OCI-LY7 (cell line): ENCODE measurements at regions not wholly inside any gene's neighbourhood (a gene's known extent, or its start where the extent isn't known, plus 50 kb on each side); places are given as distances from the start of the nearest gene placed in this dataset.

Source experiments
- BruUV-seq: library from RNA; stranded (reverse); fragments of 400-500 nt; replicated peaks from 2 replicates; lab custom pipeline; 2021; lab: Mats Ljungman, UMichigan
- CTCF ChIA-PET: fragments of 300-600 bp; sonication (Branson Sonifier 250); formaldehyde crosslinking; loops from one replicate; lab custom pipeline; 2022; ENCODE audit warnings: antibody characterized with exemption; ENCODE audit not compliant: unreplicated experiment; lab: Charles Lee
- POLR2A ChIA-PET: fragments of 300-600 bp; sonication (Branson Sonifier 250); formaldehyde crosslinking; loops from one replicate; lab custom pipeline; 2022; ENCODE audit warnings: antibody characterized with exemption; lab: Charles Lee
- DNase-seq: peaks from one replicate; pipeline ENCODE4 v3.0.0-alpha.2; 2015; ENCODE audit warnings: low spot score
- H2AFZ ChIP-seq: fragments of 200-600 bp; sonication (generic), shearing (Covaris generic); 2 replicates; pipeline ENCODE4 v1.6.1; 2014; ENCODE audit warnings: mild to moderate bottlenecking, antibody characterized with exemption, low read length, moderate library complexity
- H3K27ac ChIP-seq: fragments of 200-600 bp; sonication (generic); 2 replicates; pipeline ENCODE4 v1.5.1; 2014; ENCODE audit warnings: mixed run types, low read depth, mild to moderate bottlenecking, moderate library complexity, low read length, inconsistent platforms; ENCODE audit not compliant: poor library complexity, severe bottlenecking
- H3K36me3 ChIP-seq: fragments of 200-600 bp; sonication (generic); 2 replicates; pipeline ENCODE4 v1.6.1; 2014; ENCODE audit warnings: mild to moderate bottlenecking, antibody characterized with exemption, low read length, moderate library complexity, mixed read lengths; ENCODE audit not compliant: insufficient read depth
- H3K4me1 ChIP-seq: fragments of 200-600 bp; sonication (generic); 2 replicates; pipeline ENCODE4 v1.5.1; 2014; ENCODE audit warnings: mild to moderate bottlenecking, low read length; ENCODE audit not compliant: insufficient read depth, poor library complexity, severe bottlenecking
- H3K4me2 ChIP-seq: fragments of 200-600 bp; sonication (generic); 2 replicates; pipeline ENCODE4 v1.6.1; 2014; ENCODE audit warnings: mild to moderate bottlenecking, low read length
- H3K4me3 ChIP-seq: fragments of 200-600 bp; sonication (generic); 2 replicates; pipeline ENCODE4 v1.5.1; 2014; ENCODE audit warnings: mild to moderate bottlenecking, low read depth, low read length; ENCODE audit not compliant: poor library complexity, severe bottlenecking
- H3K79me2 ChIP-seq: fragments of 200-600 bp; sonication (generic); 2 replicates; pipeline ENCODE4 v1.6.1; 2016; ENCODE audit warnings: low read depth, mild to moderate bottlenecking, low read length, moderate library complexity, mixed read lengths; ENCODE audit not compliant: insufficient read depth
- H3K9me2 ChIP-seq: fragments of 200-600 bp; sonication (generic); 2 replicates; pipeline ENCODE4 v1.6.1; 2016; ENCODE audit warnings: mild to moderate bottlenecking, low read length, mixed read lengths; ENCODE audit not compliant: insufficient read depth
- H3K9me3 ChIP-seq: fragments of 200-600 bp; sonication (generic); 2 replicates; pipeline ENCODE4 v1.6.1; 2014; ENCODE audit warnings: mild to moderate bottlenecking, mixed run types, low read length, mixed read lengths
- H4K20me1 ChIP-seq: fragments of 200-600 bp; sonication (generic); 2 replicates; pipeline ENCODE4 v1.6.1; 2014; ENCODE audit warnings: mild to moderate bottlenecking, antibody characterized with exemption, low read length, moderate library complexity, mixed read lengths; ENCODE audit not compliant: insufficient read depth
- EZH2phosphoT487 ChIP-seq: fragments of 200-600 bp; sonication (generic); IDR thresholded peaks from 2 replicates; pipeline ENCODE4 v1.6.1; 2018; ENCODE audit warnings: low read depth, borderline replicate concordance, mild to moderate bottlenecking, mixed run types, antibody characterized with exemption, low read length, moderate library complexity, mixed read lengths
- intact Hi-C: fragments of 100-400 bp; cut with micrococcal nuclease; formaldehyde crosslinking; loops from one replicate; pipeline ENCODE4 v1.10.0; 2022; ENCODE audit not compliant: unreplicated experiment
- TF ChIP-seq, protein P1 (sequence below): fragments of 200-600 bp; sonication (generic); conservative IDR thresholded peaks from 2 replicates; pipeline ENCODE4 v1.5.1; 2014; ENCODE audit warnings: mild to moderate bottlenecking, antibody characterized with exemption, low read length, moderate library complexity, mixed read lengths

GRCh38 chr3:177607589-177607988 lies 410.3 kb upstream of the TBL1XR1 start:
- CTCF ChIA-PET = no interaction called here
- no peaks in the 10 kb centered on the region for H3K36me3 ChIP-seq
- no TSS peak for BruUV-seq

DNA sequence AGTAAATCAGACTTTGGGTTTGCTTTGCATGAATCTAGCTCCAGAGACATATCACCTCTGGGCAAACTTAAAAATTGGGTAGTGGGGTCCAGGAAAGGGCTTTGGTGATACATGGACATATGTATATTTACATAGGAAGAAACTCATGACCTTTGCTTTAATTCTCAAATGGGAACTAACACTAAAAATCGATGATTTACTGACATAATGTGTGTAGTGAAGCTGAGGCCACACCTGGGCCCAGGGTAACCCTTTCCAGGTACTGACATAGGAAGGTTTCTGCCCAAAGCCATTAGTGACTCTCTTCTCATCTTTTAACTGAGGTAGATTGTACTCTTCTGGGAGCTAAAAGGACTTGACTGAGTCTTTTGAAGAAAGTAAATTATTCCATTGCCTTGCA lies 411.2 kb upstream of the TBL1XR1 start:
- TF ChIP-seq, protein P1, sequence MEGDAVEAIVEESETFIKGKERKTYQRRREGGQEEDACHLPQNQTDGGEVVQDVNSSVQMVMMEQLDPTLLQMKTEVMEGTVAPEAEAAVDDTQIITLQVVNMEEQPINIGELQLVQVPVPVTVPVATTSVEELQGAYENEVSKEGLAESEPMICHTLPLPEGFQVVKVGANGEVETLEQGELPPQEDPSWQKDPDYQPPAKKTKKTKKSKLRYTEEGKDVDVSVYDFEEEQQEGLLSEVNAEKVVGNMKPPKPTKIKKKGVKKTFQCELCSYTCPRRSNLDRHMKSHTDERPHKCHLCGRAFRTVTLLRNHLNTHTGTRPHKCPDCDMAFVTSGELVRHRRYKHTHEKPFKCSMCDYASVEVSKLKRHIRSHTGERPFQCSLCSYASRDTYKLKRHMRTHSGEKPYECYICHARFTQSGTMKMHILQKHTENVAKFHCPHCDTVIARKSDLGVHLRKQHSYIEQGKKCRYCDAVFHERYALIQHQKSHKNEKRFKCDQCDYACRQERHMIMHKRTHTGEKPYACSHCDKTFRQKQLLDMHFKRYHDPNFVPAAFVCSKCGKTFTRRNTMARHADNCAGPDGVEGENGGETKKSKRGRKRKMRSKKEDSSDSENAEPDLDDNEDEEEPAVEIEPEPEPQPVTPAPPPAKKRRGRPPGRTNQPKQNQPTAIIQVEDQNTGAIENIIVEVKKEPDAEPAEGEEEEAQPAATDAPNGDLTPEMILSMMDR = no peak
- no peak for TF ChIP-seq EZH2phosphoT487
- CTCF ChIA-PET = no interaction called here
- Histone ChIP-seq H3K36me3 (no peaks in the 10 kb centered on the region), H3K9me2 (no peaks in the 10 kb centered on the region), H3K4me2 (no peak overlapping the region), H4K20me1 (no peaks in the 10 kb centered on the region), H3K4me3 (no peak overlapping the region), H2AFZ (no peak overlapping the region), H3K9me3 (no peaks in the 10 kb centered on the region), H3K27ac (no peak overlapping the region), H3K4me1 (peaks cover 4% of the 10 kb centered on the region), H3K79me2 (no peaks in the 10 kb centered on the region)
- POLR2A ChIA-PET = interaction anchor here (0.5 to 1.1 kb wide), 3 partner anchors 52 to 1299 kb away, joined by 3 to 4 read pairs (median 3); no protein-coding TSS in a partner anchor
- intact Hi-C loops = no loop called here
- BruUV-seq = no TSS peak
- no peak for DNase-seq

More at GRCh38 chr3:177607589-177607988, 410.3 kb upstream of the TBL1XR1 start:
- no peaks in the 10 kb centered on the region for H4K20me1 ChIP-seq
- DNase-seq = no peak
- H3K4me1 ChIP-seq = peaks cover 12% of the 10 kb centered on the region
- no peak overlapping the region for H3K4me3 ChIP-seq
- H3K79me2 ChIP-seq = no peaks in the 10 kb centered on the region
- H3K9me2 ChIP-seq = no peaks in the 10 kb centered on the region
- no peak overlapping the region for H3K4me2 ChIP-seq
- no peak overlapping the region for H2AFZ ChIP-seq
- TF ChIP-seq, protein P1 = no peak
- TF ChIP-seq EZH2phosphoT487 = no peak
- no peak overlapping the region for H3K27ac ChIP-seq
- POLR2A ChIA-PET = interaction anchor here (1.1 kb wide), 1 partner anchor 82 kb away, joined by 4 read pairs; no protein-coding TSS in a partner anchor
- H3K9me3 ChIP-seq = no peaks in the 10 kb centered on the region
- intact Hi-C loops = no loop called here

DNA sequence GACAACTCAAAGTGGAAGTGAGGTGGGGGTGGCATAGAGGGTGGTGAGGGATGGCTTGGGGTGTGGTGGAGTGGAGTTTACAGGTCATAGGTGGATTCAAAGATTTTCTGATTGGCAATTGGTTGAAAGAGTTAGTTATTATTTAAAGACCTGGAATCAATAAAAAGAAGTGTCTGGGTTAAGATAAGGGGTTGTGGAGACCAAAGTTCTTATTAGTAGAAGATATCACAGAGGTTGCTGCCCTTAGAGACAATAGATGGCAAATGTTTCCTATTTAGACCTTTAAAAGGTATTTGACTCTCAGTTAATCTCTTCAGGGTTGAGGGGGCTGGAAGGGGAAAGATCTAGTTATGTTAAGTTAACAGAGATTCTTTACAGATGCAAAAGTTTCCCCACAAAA lies 412.3 kb upstream of the TBL1XR1 start:
- Histone ChIP-seq H2AFZ (no peak overlapping the region), H3K27ac (no peak overlapping the region), H3K36me3 (no peaks in the 10 kb centered on the region), H3K9me3 (no peaks in the 10 kb centered on the region), H4K20me1 (no peaks in the 10 kb centered on the region), H3K4me3 (no peak overlapping the region), H3K4me1 (no peaks in the 10 kb centered on the region), H3K79me2 (no peaks in the 10 kb centered on the region), H3K9me2 (no peaks in the 10 kb centered on the region), H3K4me2 (no peak overlapping the region)
- POLR2A ChIA-PET = no interaction called here
- BruUV-seq = no TSS peak
- CTCF ChIA-PET = no interaction called here
- no peak for DNase-seq
- TF ChIP-seq, protein P1 = no peak
- TF ChIP-seq EZH2phosphoT487 = no peak
- intact Hi-C loops = no loop called here
